Superior temporal gyrus (tissue), 1 donor: ENCODE measurements at regions not wholly inside any gene's neighbourhood (a gene's known extent, or its start where the extent isn't known, plus 50 kb on each side); places are given as distances from the start of the nearest gene placed in this dataset.
"Not testable (repeated sequence)": the region's sequence is repeated elsewhere in the genome, so short reads cannot be mapped to it uniquely, and the experiment has no call there.

Experiments
- DNase-seq: peaks from one replicate; pipeline ENCODE4 v3.0.0-alpha.2; 2016; ENCODE audit errors: extremely low spot score

DNA sequence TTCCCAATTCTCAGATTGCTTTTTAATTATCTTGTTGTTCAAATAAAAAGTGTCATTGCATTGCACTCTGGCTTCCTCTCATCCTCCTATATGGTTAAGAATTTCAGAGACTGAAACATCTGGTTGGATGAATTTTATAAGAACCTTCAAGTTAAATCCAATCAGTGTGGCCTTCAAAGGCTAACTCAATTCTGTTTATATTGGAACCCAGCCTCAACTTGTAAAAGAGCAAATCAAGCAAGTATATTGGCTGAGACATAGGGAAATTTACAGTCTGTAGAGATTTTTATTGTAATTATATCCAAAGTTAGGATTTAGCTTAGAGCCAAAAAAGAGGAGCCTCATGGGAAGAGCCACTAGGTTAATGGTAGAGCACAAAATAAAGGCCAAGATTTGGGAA is 159.9 kb upstream of the FER start:
- DNase-seq, result no peak

DNA sequence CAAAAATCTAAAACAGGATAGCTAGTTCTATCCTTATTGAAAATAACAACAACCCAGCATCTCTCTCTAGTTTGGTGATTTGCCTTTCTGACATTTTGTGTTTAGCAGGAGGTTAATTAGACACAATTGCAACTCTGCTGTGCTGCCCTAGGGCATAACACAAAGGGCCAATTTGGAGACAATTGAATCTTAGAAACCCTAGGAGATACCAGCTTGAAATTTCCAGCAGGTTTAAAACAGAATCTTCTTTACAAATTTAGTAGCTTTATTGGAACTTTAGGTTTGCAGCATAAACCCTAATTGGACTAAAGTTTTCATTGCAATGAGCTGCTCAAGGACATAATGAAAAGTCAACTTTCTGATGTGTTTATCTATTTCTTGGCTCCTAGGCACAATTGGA is 166.7 kb upstream of the FER start:
- DNase-seq, result no peak

DNA sequence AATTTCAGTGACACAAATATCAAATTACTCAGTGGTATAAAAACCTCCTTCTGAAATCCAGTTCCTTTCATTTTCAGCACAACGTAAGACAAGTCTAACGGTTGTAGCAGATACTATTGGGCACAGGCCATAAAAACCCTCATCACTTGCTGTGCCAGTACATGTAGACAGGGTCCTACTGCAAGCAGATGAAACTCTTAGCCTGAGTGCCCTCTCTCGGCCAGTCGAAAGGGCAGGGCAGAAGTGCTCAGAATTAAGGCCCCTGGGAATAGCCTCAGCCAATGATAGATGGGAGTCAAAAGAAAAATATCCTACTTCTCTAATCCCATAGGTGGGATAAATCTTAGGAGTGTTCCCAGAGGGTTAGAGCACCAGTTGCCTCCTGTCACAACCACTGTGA is 168.5 kb upstream of the FER start:
- no peak for DNase-seq

DNA sequence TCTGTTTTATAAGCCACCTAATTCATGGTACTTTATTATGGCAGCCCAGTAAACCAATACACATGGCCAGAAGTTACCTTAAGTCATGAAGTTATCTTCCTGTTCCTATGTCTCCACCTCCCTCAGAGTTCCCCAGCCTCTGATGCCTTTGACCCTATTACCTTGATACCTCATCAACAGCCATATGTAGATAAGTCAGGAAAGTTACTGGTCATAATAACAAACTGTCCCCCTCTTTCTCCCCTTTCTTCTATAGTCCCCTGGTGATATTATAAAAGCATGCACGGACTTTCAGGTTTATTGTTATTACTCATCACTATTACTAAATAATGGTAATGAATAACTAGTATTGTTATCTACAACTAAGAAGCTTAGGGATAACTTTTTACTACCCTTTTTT is 168.9 kb upstream of the FER start:
- DNase-seq, result no peak

DNA sequence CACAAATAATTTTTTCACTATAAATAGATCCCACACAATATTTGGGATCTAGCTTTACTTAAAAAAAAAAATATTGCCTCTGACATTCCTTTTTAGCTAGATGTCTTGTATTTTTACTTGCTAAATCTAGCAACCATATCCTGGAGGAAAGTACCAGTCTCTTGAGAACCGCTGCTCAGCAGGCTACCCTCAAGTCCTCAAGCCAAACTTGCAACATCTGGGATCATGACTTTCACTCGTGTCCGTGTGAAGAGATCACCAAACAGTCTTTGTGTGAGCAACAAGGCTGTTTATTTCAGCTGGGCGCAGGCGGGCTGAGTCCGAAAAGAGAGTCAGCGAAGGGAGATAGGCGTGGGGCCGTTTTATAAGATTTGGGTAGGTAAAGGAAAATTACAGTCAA is 180.3 kb upstream of the FER start:
- DNase-seq, result no peak

DNA sequence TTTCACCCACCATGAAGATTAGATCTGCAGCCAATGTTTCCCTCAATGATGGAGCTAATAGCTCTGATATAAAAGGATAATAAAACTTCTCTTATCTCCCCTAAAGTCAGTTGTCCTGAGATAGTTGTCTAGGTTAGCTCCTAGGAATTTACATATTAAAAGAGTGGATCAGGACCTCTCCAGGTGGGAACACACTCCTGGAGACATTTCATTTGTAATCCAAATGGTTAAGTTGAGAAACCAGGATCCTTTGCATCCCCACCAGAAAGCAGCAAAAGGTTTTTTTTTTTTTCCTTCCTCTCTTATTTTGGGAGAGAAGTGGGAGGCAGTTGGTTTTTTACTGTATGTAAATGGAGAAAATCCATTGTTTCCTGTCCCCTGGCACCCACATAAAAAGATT is 182.5 kb upstream of the FBXL17 start:
- no peak for DNase-seq

DNA sequence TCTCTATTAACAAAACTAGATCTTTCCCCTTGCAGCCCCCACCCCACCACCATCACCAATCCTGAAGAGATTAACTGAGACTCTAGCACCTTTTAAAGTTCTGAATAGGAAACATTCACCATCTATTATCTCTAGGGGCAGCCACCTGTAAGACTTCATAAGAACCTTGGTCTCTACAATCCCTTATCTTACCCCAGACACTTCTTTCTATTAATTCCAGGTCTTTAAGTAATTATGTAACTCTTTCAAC is 180.2 kb upstream of the FBXL17 start:
- DNase-seq, result no peak

DNA sequence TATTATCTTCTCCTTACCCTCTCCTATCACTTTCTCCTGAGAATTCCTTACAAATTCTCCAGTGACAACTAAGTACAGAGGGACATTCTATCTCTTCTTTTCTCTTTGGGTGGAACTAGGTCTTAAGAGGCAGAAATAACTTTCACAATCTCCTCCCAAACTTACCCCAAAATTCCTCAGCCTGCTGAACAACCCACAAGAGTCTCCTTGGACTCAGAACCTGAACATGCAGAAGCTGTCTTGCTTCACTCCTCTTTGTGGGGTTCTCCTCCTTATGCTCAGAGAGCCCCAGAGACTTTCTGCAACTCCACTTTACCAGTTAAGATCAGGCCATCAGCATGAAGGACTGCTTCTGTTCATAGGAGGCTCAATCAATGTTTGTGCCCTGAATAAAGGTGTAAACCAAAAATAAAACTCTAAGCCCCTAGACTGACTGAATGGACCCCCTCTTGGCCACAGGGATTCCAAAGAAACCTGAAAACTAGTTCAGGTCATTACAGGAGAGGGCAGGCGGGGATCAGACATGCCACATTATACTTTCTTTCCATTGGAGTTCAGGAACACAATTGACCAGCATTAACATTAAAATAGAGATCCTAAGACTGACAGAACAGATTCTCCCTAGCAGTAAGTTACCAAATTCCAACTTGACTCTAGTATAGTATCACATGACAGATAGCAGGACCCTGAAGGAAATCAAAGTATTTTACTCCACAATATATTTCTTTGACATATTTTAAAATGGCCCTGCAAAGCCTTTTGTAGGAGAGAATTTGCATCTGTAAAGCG is 179.7 kb upstream of the FBXL17 start:
- DNase-seq, result no peak

DNA sequence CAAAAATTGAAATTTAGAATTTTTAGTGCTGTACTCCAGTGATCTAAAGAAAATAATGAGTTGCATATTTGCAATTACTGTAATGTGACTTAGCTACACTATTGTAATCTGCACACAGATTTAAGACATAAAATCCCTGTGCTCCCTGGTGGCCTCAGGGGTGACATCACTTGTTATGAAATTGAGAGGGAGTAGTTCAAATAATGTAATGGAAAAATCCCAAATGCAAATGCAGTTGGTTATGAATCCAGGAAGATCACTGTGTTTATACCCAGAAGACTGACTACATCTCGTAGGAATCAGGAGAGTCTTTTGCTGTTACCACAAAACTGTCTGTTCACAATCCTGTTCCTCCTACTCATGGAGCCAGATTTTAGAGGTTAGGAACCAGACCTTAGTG is 178.7 kb upstream of the FBXL17 start:
- no peak for DNase-seq

DNA sequence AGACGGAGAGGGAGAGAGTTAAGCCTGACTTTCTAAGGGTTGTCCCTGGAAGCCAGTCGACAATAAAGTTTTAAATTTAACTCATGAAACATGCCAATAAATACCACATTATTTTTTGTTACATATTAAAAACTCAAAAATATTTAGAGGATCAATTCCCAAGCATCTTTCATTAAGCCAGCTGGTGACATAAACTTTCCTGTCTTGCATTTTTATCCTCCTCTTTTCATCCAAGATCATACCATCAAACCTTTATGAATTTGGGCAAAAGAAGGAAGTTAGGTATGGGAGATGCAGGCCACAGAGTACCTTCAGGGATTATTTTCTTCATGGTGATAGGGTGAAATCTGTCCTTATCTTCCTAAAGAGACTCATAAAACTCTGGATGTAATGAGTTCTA is 178.3 kb upstream of the FBXL17 start:
- no peak for DNase-seq

DNA sequence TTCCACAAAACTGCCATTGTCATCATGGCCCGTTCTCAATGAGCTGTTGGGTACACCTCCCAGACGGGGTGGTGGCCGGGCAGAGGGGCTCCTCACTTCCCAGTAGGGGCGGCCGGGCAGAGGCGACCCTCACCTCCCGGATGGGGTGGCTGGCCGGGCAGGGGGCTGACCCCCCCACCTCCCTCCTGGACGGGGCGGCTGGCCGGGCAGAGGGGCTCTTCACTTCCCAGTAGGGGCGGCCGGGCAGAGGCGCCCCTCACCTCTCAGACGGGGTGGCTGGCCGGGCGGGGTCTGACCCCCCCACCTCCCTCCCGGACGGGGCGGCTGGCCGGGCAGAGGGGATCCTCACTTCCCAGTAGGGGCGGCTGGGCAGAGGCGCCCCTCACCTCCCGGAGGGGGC is 176.9 kb upstream of the FBXL17 start:
- not testable (repeated sequence) for DNase-seq

DNA sequence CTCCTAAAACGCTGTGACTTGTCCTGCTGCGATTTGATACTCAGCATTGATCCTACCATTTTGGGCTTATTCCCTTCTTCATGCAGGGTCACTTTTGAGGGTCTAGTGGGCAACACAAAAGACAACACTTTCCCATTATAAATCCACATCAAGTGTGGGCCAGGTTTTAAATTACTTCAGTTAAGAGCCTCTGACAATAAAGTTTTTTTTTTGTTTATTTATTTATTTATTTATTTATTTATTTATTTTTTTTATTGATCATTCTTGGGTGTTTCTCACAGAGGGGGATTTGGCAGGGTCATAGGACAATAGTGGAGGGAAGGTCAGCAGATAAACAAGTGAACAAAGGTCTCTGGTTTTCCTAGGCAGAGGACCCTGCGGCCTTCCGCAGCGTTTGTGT is 176.2 kb upstream of the FBXL17 start:
- DNase-seq, result not testable (repeated sequence)

DNA sequence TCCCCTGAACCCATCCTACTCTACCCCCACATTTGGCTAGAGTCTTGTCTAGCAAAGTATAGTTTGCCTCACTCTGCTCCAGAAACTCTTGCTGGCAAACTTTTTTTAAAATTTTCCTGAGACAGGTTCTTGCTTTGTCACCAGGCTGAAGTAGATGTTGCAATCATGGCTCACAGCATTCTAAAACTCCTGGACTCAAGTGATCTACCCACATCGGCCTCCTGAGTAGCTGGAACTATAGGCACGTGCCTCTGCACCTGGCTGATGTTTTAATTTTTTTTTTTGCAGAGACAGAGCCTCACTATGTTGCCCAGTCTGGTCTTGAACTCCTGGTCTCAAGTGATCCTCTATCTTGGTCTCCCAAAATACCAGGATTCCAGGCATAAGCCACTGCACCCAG is 175.8 kb upstream of the FBXL17 start:
- DNase-seq, result no peak

DNA sequence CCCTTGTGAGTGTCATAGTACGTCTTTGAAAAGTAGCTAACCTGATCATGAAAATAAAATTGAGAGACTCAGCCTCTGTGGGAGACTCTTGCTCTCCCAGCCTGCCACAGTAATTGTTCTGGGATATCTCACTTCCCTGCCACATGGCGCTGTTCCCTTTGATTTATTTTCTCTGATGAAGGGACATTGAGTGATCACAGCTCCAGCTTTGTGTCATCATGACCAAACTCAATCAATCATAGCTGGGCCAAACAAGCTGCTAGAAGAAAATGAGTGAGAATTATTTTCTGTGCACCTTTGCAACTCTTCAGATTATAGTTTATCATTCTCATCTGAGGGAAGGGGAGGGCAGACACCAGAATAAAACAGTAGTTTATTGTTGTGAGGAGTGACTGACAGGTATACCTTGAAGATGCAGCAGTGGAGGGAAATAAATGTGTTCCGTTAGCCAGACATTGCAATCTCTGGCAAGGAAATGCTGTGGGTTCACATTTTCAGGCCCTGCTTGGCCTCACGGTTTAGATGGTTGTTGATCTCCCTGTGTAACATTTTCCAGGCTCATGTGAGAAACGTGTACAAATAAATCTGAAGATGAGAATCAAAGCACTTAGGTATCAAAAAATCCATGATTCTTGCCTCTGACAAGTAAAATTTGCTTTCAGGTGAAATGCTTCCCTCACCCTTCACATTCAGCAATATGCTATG is 174.7 kb upstream of the FBXL17 start:
- DNase-seq, result no peak

DNA sequence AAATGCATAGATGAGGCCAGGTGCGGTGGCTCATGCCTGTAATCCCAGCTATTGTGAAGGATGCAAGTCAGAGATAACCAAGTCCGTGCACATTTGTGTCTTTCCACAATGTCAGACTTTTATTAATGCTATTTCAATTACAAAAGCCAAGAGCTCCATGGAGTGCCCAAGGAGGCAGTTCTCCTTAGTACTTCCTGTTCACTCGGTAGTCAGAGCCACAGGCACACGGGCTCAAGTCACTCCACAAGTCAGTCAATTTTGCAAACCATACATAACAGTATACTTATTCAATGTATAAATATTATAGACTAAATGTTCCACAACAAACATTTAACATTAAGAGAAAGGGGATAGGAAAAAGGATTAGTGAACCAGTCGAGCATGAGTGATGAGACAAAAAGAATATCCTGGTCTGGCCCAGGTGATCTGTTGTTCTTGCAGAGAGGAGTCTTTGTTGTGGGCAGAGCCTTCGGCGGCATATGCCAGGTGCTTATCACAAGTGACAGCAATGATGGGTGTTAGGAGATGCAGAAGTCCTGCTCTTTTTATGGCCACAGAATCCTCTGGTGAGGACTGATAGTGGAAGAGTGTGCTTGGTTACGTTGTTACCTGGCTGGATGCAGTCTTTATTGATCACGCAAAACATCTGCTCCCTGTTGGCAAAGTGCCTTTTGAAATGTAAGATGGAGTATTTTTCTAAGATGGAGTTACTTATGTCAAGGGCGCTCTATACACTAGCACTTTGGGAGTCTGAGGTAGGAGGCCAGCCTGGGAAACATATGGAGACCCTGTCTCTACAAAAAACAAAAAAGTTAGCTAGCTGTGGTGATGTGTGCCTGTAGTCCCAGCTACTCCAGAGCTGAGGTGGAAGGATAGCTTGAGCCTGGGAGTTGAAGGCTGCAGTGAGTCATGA is 167.0 kb upstream of the FBXL17 start:
- DNase-seq, result no peak

DNA sequence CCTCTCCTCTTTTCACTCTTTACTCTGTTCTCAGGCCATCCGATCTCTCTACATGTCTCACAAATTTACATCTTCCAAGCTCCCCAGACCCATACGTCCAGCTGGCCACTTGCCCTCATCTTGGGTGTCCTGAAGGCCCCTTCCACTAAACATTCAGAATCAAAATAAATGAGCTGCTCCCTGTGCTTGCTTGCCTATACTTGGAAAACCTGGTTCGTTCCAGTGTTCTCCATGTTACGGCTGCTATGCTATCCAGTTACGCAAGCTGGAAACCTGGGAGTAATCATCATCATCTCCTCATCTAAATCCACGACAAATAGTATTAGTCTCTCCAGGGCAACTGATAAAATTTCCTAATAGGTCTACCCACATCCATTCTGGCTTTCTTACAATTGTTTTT is 165.0 kb upstream of the FBXL17 start:
- DNase-seq, result no peak

DNA sequence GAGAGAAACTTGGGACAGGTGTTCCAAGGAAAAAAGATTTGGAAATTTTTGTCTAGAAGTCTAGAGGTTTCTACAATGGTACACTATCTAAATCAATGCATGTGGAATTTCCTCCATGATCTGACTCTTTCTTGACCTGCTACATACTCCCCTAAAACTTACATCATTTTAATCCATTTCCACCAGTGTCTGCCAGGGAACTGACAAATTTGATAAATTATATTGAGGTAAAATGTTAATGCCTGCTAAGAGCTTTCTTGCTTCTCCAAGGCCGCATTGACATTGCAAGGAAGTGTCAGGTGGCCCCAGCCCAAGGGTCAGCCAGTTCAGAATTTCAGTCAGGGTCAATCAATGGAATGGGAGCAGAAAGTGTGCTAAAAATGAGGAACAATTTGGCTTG is 163.4 kb upstream of the FBXL17 start:
- DNase-seq, result no peak

DNA sequence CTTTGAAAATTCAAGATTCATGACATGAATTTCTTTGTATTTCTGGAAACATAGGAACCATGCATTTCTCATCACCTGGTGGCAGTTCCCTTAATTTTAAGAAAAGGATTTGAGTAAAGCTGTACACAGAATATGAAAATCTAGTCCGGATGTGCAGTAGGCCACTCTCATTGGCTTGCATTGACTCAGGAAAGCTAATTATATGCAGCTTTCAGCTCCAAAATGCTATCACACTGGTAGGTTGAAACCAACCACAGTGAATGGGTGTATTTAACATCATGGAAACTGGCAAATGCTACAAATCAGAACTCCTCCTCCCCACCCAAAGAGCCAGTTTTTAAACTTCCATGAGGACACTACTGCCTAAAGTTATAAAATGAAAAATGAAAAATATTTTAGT is 161.6 kb upstream of the FBXL17 start:
- no peak for DNase-seq

DNA sequence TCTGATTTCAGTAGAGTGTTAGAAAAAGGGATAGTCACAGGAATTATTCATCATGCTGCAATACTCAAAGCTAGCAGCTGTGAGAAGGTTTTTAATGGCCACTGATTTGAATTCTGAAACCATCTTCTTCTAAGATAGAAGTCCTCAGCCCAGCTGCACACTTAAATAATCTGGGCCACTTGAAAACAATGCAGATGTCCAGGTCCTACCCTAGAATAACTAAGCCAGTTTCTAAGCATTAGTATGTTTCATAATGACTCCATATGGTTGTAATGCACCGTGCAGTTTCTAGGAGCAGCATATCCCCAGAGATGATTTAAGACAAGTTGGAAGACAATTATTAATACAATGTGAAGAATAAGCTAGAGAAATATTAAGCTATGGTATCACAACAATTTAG is 159.9 kb upstream of the FBXL17 start:
- DNase-seq, result no peak

DNA sequence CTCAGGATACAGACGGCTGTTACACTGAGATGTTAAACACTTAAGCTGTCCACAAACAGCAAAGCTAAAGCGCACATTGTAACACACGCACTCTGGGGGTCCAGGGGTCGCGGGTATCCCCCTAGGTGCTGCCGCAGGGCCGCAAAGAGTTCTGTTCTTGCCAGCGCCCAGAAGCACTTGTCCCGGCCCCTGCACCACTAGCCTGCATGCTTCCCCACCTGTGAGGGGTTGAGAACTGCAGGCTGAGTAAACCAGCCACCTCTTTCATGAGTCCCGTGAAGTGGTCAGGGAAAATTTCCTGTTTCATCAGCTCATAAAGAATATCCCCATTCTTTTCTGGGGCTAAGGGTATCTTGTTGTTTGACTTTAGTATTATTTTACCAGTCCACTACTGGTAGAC is 154.4 kb upstream of the FBXL17 start:
- DNase-seq, result no peak

DNA sequence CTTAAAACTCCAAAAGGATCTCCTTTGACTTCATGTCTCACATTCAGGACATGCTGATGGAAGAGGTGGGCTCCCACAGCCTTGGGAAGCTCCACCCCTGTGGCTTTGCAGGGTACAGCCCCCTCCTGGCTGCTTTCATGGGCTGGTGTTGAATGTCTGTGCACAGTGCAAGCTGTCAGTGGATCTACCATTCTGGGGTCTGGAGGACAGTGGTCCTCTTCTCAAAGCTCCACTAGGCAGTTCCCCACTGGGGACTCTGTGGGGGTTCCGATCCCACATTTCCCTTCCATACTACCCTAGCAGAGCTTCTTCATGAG is 150.2 kb upstream of the FBXL17 start:
- DNase-seq, result not testable (repeated sequence)

DNA sequence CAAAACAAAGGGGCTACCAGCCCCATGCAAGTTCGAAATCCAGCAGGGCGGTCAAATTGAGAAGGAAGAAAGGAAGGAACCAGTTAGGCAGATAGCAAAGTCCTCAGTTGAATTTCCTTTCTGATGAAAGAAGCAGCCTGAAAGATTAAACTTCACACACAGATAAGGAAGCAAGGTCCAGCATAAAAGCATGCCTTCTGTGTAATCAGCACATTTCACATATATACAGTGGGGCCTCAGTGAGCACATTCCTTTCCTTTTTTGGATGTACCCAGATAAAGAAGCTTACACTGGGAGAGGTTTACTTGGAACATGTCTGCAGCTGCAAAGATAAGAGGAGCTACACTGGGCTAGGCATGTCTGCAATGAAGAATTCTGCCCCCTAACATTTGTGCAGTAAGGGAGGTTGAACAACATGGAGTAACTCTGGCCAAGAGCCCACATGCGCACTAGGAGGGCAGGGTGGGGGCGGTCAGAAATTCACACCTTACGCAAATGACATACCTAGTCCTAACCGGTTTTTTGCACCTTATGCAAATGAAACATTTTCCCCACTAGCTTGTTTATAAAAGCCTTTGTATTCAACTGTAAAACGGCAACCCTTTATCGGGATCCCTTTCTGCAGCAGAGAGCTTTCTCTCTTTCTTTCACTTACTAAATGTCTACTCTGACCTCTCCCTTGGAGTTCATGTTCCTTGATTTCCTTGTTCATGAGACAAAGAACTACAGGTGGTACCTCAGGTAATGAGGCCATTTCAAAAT is 149.7 kb upstream of the FBXL17 start:
- no peak for DNase-seq
